NCI-H2107 treated with DMSO at 0.1 percent for 48 hours (cell line): ENCODE measurements at regions not wholly inside any gene's neighbourhood (a gene's known extent, or its start where the extent isn't known, plus 50 kb on each side); places are given as distances from the start of the nearest gene placed in this dataset.

Source experiments
- DNase-seq: peaks from one replicate; lab custom pipeline; 2025; ENCODE audit not compliant: unreplicated experiment; lab: John Stamatoyannopoulos, UW

DNA sequence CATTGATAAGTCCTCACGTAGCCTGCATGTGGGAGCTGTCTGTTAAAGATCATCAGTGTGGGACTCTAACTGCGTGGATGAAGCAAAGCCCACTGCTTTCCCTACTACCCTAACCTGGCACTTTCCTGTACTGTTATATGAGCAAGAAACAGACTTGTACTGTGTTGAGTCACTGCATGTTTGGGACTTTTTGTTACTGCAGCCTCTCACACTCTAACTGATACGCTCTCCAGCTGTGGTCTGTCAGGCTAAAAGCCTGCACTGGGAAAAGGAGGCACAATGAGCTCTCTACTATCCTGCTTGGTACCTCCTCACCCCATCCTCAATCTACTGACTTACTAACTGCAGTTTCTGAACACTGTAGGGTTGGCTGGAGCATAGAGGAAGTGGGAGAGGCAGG is 93.7 kb upstream of the PLET1 start:
- no peak for DNase-seq

DNA sequence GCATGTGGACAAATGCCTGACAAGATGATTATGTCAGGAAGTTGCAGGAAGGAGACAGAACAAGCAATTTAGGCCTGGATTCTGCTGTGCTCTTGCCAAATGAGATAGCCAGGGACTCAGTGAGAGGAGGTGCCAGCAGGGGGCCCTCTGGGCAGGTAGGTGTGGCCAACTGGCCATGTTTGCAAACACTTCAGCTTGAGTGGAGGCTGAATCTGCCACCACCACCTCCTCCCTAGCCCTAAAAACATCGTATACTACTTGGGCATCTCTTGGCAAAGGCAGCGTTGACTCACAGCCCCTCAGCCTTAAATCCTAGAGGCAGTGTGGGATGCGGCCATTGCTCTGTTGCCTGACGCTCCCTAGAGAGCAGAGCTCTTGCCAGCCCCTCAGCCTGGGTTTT is 95.1 kb upstream of the PLET1 start:
- peak; percentile 16 for DNase-seq

DNA sequence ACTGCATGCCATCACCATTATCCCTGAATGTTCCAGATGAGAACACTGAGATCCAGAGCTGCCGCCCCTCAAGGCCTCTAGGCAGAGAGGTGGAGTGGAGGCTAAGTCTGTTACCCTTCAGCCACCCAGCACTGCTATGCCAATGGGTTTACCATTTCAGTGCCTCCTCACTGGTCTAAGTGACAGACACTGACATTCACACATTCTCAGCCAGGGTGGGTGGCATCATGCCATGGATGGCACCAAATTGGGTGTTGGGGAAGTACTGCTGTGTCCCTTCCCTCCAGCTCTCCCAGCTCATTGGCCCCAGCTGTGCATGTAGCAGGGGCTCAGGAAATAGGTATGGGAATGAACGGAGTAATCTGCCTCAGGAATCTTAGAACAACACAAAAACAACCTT is 96.8 kb upstream of the PLET1 start:
- DNase-seq: no peak

DNA sequence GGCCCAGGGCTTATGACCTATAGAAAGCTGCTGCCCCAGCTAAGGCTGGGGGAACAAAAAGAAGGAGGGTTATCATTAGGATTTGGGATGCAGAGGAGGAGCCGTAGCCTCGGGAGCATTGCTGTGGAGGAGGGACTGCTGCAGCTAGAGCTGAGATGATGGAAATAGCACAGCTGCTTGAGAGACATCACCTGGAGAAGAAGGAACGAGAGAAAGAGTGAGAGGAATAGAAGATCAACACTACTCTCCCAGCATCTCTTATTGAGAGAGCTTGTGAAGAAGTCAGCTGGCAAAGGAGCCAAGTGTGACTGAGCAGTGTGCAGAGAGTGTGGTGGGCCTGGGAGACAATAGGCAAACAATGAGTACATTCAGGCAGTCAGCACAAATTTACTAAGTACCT is 100.7 kb upstream of the PLET1 start:
- DNase-seq: no peak

DNA sequence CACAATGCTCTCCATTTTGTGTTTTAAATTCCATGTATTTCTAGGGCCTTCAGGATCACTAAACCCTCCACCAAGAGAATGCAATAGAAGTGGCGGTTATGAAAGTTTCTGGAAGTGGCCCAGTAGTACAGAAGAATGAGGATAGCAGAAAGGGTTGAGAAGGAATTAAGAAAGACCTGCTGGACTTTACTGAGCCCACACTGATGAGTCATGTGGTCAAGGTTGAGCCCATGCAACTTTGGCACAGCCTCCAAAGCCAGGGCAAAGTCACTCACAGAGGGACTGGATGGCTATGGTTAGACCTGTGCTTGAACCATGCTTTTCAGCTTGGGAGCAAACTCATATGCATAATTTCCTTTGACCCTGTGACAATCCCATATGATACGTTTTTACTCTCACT is 102.9 kb upstream of the PLET1 start:
- DNase-seq: no peak

DNA sequence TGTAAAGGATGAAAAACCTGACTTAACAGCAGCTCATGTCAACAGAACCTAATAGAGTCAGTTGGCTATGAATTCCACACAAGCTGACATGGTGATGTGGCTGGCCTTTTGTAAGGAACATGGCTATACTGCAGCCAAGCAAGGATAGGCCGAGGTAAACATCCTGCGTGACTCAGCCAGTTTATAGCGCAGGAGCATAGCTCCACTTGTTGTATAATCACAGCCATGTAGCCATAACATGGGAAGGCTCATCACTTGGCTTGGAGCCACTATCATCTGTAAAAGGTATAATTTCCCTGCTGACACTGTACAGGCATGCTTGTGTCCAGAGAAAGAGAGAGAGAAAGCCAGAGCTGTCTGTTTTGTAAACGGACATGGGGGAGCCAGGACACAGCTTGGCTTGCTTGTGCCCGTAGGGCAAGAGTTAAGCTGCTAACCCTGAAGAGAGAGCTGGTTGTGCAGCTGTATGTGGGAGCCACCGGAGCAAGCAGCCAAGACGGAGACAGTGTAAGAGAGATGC is 104.4 kb upstream of the PLET1 start:
- DNase-seq: no peak

DNA sequence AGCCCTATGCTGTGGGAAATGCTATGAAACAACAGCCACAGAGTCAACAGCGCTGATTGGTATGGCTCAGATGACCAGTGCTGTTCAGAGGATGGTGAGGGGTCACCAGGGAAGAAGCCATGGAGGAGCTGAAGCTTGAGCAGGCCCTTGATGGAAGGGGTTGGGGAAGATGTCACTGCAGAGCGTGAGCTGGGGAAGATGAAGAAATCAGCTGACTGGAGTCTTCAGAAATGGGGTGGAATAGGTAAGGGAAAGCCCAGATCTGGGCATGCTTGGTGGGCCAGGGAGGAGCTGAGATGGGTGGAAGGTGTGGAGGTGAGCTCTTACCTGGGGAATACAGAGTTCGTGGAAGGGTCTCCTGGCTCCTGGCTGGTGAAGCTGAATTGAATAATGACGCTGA is 105.4 kb upstream of the PLET1 start:
- no peak for DNase-seq

DNA sequence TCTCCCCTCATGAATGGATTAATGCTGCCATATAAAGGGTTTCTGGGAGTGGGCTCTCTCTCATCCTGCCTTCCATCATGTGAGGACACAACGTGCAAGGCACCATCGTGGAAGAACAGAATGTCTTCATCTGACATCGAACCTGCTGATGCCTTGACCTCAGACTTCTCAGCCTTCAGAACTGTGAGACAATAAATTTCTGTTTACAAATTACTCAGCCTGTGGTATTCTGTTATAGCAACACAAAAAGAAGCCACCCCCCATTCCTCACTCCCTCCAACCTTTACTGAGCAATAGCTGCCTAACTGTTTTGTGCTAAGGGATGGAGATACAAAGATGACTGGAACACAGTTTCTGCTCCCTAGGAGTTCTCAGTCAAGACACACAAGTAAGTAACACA is 106.1 kb upstream of the PLET1 start:
- DNase-seq: no peak

DNA sequence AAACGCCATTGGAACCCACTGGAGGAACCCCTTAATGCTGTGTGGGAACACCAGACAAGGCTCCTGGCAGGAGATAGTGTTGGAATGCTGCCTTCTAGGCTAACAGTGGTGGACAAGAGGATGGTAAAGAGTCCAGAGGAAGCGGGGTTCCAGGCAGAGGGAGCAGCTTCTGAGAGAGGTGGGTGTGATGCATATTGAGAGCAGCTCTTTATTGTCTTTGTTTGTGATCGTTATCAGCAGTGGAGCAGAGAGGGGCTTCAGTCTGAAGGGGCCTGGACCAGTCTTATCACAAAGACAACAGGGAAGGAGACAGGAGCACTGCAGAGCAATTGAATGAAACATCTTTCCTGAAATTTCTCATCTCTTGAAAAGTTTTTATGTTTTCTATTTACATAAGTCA is 106.8 kb upstream of the PLET1 start:
- no peak for DNase-seq

DNA sequence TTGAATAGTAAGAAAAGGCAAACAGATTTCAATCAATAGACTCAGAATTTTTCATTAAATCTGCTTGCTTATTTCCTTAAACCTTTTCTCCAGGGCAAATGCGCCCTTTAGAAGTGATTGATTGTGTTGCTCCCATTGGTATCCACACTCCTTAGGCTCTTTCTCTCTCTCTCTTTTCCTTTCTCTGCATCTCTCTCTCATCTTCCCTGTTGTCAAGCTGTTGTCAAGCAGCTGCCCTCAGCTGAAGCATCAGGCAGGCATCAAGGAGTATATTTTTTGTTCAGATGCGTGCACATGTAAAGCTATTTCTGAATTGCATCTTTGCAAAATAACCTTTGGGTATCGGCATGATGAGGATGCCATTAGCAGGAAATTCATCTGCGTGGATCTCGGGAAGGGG is 107.2 kb upstream of the PLET1 start:
- no peak for DNase-seq

DNA sequence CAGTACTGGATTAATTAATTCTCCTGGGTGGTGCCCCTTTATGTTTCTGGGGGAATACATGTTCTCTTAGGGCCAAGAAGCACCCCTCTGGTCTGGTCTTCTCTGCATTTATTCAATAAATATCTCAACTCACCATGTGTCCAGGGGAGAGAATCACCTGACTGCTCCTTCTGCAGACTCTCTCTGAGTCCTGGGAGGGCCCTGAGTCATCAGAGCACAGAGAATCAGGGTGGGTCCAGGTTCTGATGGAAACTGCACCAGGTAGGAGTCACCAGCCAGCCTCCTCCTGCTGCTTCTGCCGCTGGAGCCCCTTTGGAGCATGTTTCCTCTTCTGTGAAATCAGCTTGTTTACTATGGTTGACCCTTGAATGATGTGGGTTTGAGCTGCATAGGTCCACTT is 107.7 kb upstream of the PLET1 start:
- DNase-seq: no peak

DNA sequence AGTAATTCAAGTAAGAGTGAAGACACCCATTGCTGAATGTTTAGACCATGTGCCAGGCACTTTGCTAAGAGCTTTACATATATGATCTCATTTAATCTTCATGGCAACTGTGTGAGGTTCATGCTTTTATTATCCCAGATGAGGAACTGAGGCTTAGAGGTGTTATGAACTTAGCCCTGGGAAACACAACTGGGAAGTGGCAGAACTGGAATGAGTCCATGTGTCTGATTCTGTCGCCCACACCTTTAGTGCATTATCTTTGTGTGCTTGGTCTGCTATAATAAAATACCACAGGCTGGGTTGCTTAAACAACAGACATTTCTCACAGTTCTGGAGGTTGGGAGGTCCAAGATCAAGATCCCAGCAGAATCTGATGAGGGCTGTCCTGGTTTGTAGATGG is 108.7 kb upstream of the PLET1 start:
- no peak for DNase-seq

DNA sequence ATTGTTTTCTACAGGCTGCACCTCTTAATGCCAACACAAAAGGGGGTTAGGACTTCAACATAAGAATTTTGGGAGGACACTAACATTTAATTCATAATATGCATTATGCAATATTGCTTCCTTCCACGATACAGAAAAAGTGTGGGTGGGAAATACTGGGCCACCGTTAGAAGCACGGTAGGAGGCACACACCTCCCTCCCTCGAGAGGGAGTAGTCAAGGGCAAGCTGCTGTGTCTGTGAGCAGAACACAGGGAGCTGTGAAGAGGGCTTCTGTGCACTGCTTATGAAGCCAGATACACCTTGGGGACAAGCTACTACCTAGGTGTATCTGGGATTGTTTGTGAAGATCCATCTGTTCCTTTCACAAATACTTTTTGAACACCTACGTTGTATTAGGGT is 109.3 kb upstream of the PLET1 start:
- no peak for DNase-seq

DNA sequence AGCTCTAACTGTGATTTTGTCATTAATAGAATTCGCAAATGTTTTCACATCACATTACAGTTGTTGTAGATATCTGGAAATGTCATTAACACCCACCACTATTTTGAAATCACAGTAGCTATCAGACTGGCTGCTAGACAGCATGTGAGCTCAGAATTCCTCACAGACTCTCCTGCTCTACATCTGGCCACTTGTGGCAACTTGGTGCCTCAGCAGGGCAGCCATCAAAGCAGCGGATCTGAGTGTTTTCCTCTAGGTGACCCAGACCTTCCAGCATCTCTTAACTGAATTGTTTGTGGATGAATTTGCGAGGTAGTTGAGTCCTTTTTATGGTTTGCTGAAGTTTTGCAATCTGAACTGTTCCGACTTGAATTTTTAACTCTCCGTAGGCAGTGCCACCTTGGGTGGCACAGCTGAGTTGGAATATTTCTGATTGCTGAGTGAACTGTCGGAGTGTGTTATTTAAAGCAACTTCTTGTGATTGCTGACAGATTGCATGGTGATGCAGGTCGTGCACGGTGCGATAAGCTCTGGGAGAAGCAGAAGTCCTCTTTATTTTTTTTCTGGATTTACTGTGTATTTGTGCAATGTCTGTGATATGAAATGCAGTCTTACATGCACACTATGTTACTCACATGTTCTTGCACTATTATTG is 114.0 kb upstream of the PLET1 start:
- DNase-seq: no peak

DNA sequence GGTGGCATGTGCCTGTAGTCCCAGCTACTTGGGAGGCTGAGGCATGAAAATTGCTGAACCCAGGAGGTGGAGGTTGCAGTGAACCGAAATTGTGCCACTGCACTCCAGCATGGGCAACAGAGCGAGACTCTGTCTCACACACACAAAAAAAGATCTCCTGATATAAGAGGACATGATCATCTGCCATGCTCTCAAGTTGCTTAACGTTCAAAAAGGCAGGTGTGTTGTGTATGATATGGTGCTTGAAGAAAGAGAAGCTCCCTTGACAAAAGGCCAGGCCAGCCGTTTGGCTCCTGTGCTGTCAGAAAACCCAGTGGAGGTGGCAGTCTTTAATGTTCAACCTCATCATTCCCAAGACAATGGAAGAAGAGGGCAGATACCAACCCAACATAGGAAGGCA is 117.3 kb upstream of the PLET1 start:
- DNase-seq: no peak

DNA sequence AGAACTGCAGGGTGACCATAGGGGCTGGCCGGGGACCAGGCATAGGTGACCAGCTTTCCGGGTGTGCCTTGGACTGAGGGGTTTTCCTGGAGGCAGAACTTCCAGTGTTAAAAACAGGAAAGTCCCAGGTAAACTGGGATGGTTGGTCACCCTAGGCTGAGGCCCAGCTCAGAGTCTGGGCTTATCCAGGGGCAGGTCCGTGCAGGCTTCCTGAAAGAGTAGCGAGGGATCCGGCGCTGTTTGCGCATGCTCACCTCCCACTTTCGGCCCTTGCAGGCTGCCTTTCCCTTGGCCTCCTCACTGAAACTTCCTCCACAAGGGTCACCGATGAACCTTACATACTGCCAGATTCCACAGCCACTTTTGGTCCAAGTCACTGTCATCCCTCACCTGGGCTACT is 119.8 kb upstream of the PLET1 start:
- no peak for DNase-seq

DNA sequence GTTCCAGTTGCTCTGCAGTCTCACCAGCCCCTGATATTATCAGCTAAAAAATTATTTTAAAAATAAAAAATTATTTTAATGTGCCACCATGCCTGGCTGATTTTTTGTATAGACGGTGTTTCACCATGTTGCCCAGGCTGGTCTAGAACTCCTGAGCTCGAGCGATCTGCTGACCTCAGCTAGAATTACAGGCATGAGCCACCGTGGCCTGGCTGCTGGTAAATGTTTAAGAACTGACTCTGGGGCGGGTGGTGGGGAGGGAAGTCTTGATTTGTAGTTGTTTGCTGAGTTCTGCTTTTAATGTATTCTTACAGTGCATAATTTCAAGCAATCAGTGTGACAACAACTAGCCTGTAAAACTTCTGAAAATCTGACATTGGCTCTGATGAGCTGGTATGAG is 120.9 kb upstream of the PLET1 start:
- DNase-seq: no peak

DNA sequence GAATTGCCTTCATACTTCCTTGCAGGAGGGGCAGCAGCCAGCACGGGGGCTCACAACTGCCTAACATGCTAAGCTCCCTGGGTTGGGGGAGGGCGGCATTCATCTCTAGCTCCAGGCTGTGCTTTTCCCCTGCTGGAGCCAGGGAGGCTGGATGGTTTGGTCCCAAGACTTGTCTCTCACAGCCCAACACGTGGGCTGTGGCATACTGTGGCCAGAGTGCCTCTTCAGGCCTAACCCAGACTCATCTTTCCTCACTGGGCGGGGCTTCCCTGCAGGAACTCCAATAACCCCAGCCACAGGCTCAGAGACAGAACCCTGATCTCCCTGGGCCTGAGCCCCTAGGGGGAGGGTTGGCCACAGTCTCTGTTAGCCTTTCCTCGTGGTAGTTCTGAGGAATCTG is 121.9 kb upstream of the PLET1 start:
- DNase-seq: no peak

DNA sequence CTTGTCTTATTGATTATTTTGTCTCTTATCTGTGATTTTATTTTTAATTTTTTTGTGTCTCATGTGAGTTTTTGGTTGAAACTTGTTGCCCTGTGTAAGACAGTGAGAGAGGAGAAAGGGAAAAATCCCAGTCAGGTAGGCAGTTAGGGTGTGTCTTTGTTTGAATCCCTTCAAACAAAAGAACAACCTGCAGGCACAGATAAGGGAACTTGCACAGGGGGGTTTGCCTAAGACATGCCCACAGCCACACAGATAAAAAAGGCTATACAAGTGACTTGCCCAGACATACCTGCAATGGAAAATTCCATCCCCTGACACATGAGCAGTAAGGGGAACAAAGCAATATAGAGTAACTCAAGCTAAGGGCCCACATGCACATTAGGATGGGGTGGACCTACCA is 127.8 kb upstream of the PLET1 start:
- DNase-seq: no peak

DNA sequence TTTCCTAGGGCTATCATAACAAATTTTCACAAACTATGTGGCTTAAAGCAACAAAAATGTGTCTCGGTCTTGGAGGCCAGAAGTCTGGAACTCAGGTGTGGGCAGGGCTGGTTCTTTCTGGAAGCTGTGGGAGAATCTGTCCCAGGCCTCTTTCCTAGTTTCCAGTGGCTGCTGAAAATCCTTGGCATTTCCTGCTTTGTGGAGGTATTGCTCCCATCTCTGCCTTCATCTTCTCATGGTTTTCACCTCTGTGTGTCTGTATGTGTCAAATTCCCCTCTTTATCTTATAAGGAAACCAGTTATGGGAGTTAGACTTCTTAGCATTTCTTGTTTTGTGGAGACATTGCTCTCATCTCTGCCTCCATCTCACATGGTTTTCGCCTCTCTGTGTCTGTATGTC is 130.4 kb upstream of the PLET1 start:
- no peak for DNase-seq

DNA sequence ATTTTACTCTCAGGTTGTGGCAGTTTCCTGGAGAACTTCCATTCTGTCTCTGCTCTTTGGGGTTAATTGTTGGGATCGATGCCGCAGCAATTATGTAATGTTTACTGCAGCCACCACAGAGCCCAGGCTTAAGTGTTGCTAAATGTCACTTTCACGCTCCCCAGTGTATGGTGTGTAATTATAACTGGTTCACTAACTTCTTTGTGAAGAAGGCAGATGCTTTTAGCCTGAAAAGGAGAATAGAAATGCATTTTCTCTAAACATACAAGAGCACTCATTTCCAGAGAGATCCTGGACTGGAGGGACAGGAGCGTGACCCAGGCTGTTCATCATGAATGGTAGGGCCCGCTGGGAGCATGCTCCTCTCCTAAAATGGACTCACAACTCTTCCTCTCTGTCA is 132.2 kb upstream of the PLET1 start:
- peak; percentile 98 for DNase-seq

DNA sequence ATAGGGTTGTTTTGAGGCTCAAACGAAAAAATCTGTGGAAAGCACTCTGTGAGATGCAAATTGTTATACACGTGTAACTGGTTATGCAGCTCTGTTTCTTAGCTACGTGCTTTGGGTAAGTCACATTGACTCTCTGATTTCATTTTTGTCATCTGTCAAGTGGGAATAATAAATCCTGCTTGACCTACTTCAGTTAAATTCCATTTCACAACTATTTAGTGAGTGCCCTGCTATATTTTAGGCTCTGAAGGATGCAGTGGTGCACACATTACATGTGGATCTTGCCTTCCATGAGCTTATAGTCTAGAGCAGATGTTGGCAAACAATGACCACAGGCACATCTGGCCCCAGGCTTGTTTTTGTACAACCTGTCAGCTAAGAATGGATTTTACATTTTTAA is 133.6 kb upstream of the PLET1 start:
- no peak for DNase-seq

DNA sequence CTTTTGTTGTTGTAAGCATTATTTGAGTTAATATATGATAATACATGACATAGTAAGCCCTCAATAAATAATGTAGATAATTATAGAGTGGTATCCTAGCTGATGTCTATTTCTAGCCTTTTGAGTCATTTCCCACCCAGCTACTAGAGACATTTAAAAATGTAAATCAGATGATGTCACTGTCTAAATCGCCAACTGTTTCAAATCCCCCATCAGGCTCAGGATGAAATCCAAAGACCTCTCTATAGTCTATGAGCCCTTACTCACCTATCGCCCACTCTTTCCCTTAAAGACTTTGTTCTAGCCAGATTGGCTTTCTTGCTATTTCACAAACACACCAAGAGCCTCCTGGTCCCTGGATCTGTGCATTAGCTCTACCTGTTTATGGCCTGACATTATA is 135.4 kb upstream of the PLET1 start:
- no peak for DNase-seq
